D721Med (cell line): ENCODE measurements at regions not wholly inside any gene's neighbourhood (a gene's known extent, or its start where the extent isn't known, plus 50 kb on each side); places are given as distances from the start of the nearest gene placed in this dataset.

Experiments
- DNase-seq: peaks from one replicate; pipeline ENCODE4 v3.0.0; 2011; ENCODE audit warnings: low spot score; ENCODE audit not compliant: insufficient read length
- FAIRE-seq: peaks from 2 replicates; lab custom pipeline; 2011; peaks lifted over from hg19 to GRCh38; lab: Jason Lieb, UNC
- CTCF ChIP-seq: IDR thresholded peaks from 2 replicates; pipeline ENCODE4 v1.5.1; 2012; ENCODE audit warnings: mild to moderate bottlenecking, control low read depth; ENCODE audit not compliant: insufficient read depth; ENCODE audit errors: missing control alignments

- DNase-seq: no peak
- no peak for FAIRE-seq
- TF ChIP-seq CTCF: no peak
These were observed 178.4 kb downstream of the POLR2M start for GRCh38 chr15:57884936-57885335.

DNA sequence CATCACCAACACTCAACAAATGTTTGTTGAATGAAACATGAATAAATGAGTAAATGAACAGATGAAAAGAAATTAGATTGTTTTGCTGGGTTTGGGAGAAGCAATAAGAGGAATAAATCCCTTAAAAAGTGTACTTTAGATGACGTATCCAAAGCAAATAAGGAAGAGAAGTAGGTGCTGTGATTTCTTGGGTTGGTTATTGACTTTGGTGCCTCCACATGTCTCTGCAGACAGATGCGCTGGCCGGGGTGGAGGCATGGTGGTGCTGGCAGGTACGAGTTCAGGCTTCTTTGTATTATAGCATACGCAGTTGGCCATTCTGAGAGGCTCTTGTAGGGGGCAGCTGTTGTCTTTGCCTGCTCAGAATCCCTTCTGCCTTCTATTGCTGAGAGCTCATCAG is 178.9 kb downstream of the POLR2M start:
- no peak for TF ChIP-seq CTCF
- FAIRE-seq: no peak
- no peak for DNase-seq

DNA sequence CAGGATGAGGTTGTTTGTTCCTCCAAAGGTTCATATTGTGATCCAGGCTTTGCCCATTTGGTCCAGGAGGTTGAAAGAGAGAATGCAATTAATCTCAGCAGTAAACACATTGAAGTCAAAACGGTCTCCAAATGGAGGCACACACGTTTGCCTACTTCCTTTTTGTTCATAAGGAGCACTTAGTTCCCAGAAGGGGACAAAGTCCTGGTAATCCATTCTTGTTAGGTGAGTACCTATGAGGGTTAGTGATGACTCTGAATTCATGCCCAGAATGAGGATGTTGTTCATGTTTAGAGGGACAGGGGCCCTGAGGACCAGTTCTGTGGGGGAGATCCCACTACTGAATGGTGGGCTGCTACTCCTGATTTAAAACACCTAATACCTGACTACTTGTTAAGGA is 177.7 kb downstream of the ALDH1A2 start:
- DNase-seq: no peak
- no peak for TF ChIP-seq CTCF
- no peak for FAIRE-seq

GRCh38 chr15:57890351-57890750 is 175.2 kb downstream of the ALDH1A2 start:
- DNase-seq: no peak
- TF ChIP-seq CTCF: no peak
- no peak for FAIRE-seq

GRCh38 chr15:57890878-57891277 is 174.6 kb downstream of the ALDH1A2 start:
- TF ChIP-seq CTCF: no peak
- FAIRE-seq (no peak), DNase-seq (no peak)

- no peak for FAIRE-seq
These were observed 173.3 kb downstream of the ALDH1A2 start for GRCh38 chr15:57892181-57892580.

GRCh38 chr15:57893040-57893439 is 172.5 kb downstream of the ALDH1A2 start:
- DNase-seq (no peak), FAIRE-seq (no peak)
- no peak for TF ChIP-seq CTCF

More at GRCh38 chr15:57892181-57892580, 173.3 kb downstream of the ALDH1A2 start:
- no peak for TF ChIP-seq CTCF
- DNase-seq: no peak
